Liver (tissue), 3 donors: ENCODE measurements at regions not wholly inside any gene's neighbourhood (a gene's known extent, or its start where the extent isn't known, plus 50 kb on each side); places are given as distances from the start of the nearest gene placed in this dataset.

ENCODE experiments used
- ATF3 ChIP-seq: IDR thresholded peaks from 2 replicates; pipeline ENCODE4 v1.6.1; 2016; ENCODE audit warnings: antibody characterized with exemption
- CTCF ChIP-seq: fragments of 150-350 bp; IDR thresholded peaks from 2 replicates; pipeline ENCODE4 v1.5.1; 2017; ENCODE audit warnings: improper control_type of control experiment, low read depth, low read length; ENCODE audit not compliant: missing input control
- FOXA1 ChIP-seq: IDR thresholded peaks from 2 replicates; pipeline ENCODE4 v1.6.1; 2016; ENCODE audit warnings: antibody characterized with exemption
- GABPA ChIP-seq, 2 donors: IDR thresholded peaks in 1 of 2; conservative IDR thresholded peaks in 1 of 2; 2 replicates each; pipeline ENCODE4 v1.6.1; 2016; ENCODE audit warnings: antibody characterized with exemption in 2 of 2, mild to moderate bottlenecking in 1 of 2, moderate library complexity in 1 of 2
- JUND ChIP-seq, 2 donors: IDR thresholded peaks; 2 replicates each; pipeline ENCODE4 v1.6.1; 2016; ENCODE audit warnings: antibody characterized with exemption in 2 of 2
- MAX ChIP-seq: IDR thresholded peaks from 2 replicates; pipeline ENCODE4 v1.6.1; 2016; ENCODE audit warnings: antibody characterized with exemption
- RAD21 ChIP-seq, 2 donors: IDR thresholded peaks; 2 replicates each; pipeline ENCODE4 v1.6.1; 2016; ENCODE audit warnings: antibody characterized with exemption in 2 of 2, mild to moderate bottlenecking in 2 of 2
- REST ChIP-seq: IDR thresholded peaks from 2 replicates; pipeline ENCODE4 v1.6.1; 2016; ENCODE audit warnings: antibody characterized with exemption, mild to moderate bottlenecking
- SP1 ChIP-seq: IDR thresholded peaks from 2 replicates; pipeline ENCODE4 v1.6.1; 2018; ENCODE audit warnings: antibody characterized with exemption, mild to moderate bottlenecking
- TAF1 ChIP-seq: conservative IDR thresholded peaks from 2 replicates; pipeline ENCODE4 v1.6.1; 2016; ENCODE audit warnings: antibody characterized with exemption, mild to moderate bottlenecking
- ZBTB33 ChIP-seq: IDR thresholded peaks from 2 replicates; pipeline ENCODE4 v1.6.1; 2016; ENCODE audit warnings: antibody characterized with exemption
- donor health status: healthy.
- donor health status: healthy.

GRCh38 chr22:47380692-47381091 is 618.2 kb downstream of the TBC1D22A start:
- TF ChIP-seq ZBTB33 (no peak), RAD21 (IDR thresholded peaks at IDR 0.05) (no peak), REST (no peak), CTCF (no peak), MAX (no peak), ATF3 (no peak), GABPA (IDR thresholded peaks at IDR 0.05 in 1 of 2, conservative IDR thresholded peaks at IDR 0.05 in 1 of 2) (no peak), TAF1 (no peak), FOXA1 (no peak), JUND (IDR thresholded peaks at IDR 0.05) (no peak), SP1 (no peak)
